A549 (cell line): ENCODE measurements at regions not wholly inside any gene's neighbourhood (a gene's known extent, or its start where the extent isn't known, plus 50 kb on each side); places are given as distances from the start of the nearest gene placed in this dataset.

Experiments used
- ATAC-seq, 2 experiments: fragments of 200-7000 bp in 1 of 2; fragments of >200 bp in 1 of 2; cut with Nextera tagmentation in 1 of 2; cut with Tn5 transposase in 1 of 2; 3 replicates each; pipeline versions ENCODE4 v1.8.0 to v1.9.1; 2018 to 2020; ENCODE audit warnings: mild to moderate bottlenecking in 1 of 2, moderate library complexity in 1 of 2
- CTCF ChIA-PET: fragments of 300-600 bp; sonication (Branson Sonifier 250); formaldehyde crosslinking; extraction: SDS; loops from one replicate; lab custom pipeline; 2021; ENCODE audit warnings: antibody characterized with exemption, inconsistent platforms; lab: Yijun Ruan, JAX
- POLR2A ChIA-PET: fragments of 350-600 bp; formaldehyde crosslinking; extraction: SDS; loops from one replicate; lab custom pipeline; 2021; ENCODE audit warnings: antibody characterized with exemption, inconsistent platforms; lab: Yijun Ruan, JAX
- DNase-seq, 2 experiments: peaks; one replicate each; pipeline versions ENCODE4 v3.0.0 to v3.0.0-alpha.2; 2011 to 2016; ENCODE audit warnings: low read depth in 1 of 2, low spot score in 1 of 2
- FAIRE-seq: peaks from 2 replicates; lab custom pipeline; 2011; peaks lifted over from hg19 to GRCh38; lab: Jason Lieb, UNC
- H3K27ac ChIP-seq, 2 experiments: fragments of >200 bp; sonication (Bioruptor Twin); formaldehyde crosslinking; 3 replicates each; pipeline ENCODE4 v1.5.1; 2016 to 2017
- H3K4me1 ChIP-seq: fragments of >200 bp; sonication (Bioruptor Twin); formaldehyde crosslinking; 3 replicates; pipeline ENCODE4 v1.6.1; 2016
- H3K4me2 ChIP-seq: fragments of >200 bp; sonication (Bioruptor Twin); formaldehyde crosslinking; 3 replicates; pipeline ENCODE4 v1.6.1; 2016
- H3K4me3 ChIP-seq: fragments of >200 bp; sonication (Bioruptor Twin); formaldehyde crosslinking; 3 replicates; pipeline ENCODE4 v1.5.1; 2016
- H3K9me3 ChIP-seq: fragments of >200 bp; sonication (Bioruptor Twin); formaldehyde crosslinking; 3 replicates; pipeline ENCODE4 v1.6.1; 2016
- BCL3 ChIP-seq: fragments of >200 bp; sonication (Bioruptor Twin); formaldehyde crosslinking; IDR thresholded peaks from 3 replicates; pipeline ENCODE4 v1.6.1; 2016
- BHLHE40 ChIP-seq: IDR thresholded peaks from 2 replicates; pipeline ENCODE4 v1.6.1; 2012; ENCODE audit warnings: low read depth, low read length, inconsistent platforms
- CBX2 ChIP-seq: fragments of 200-600 bp; sonication (generic); IDR thresholded peaks from 2 replicates; pipeline ENCODE4 v1.6.1; 2016; ENCODE audit warnings: low read depth, mild to moderate bottlenecking, borderline replicate concordance
- CBX8 ChIP-seq: fragments of 200-600 bp; sonication (generic); IDR thresholded peaks from 2 replicates; pipeline ENCODE4 v1.6.1; 2016
- CHD4 ChIP-seq: fragments of 200-600 bp; sonication (generic); IDR thresholded peaks from 2 replicates; pipeline ENCODE4 v1.6.1; 2016; ENCODE audit warnings: antibody characterized with exemption, mild to moderate bottlenecking, borderline replicate concordance
- ELK1 ChIP-seq: fragments of 150-350 bp; IDR thresholded peaks from 2 replicates; pipeline ENCODE4 v1.6.1; 2014; ENCODE audit warnings: low read depth, mild to moderate bottlenecking, low read length
- FOXS1 ChIP-seq: fragments of 250-450 bp; sonication (Bioruptor Pico); IDR thresholded peaks from 2 replicates; pipeline ENCODE4 v1.5.0; 2020; ENCODE audit warnings: mild to moderate bottlenecking, moderate library complexity
- GATA3 ChIP-seq: IDR thresholded peaks from 2 replicates; pipeline ENCODE4 v1.6.1; 2012; ENCODE audit warnings: borderline replicate concordance
- HEYL ChIP-seq: fragments of 250-450 bp; sonication (Bioruptor Pico); IDR thresholded peaks from 2 replicates; pipeline ENCODE4 v1.8.0; 2021; ENCODE audit warnings: mild to moderate bottlenecking, moderate library complexity
- HOXB5 ChIP-seq: fragments of 250-450 bp; sonication (Bioruptor Pico); IDR thresholded peaks from 2 replicates; pipeline ENCODE4 v1.5.0; 2020; ENCODE audit warnings: mild to moderate bottlenecking, moderate library complexity
- KDM1A ChIP-seq: fragments of 200-600 bp; sonication (generic); IDR thresholded peaks from 2 replicates; pipeline ENCODE4 v1.6.1; 2016; ENCODE audit warnings: low read depth, mild to moderate bottlenecking
- KDM5A ChIP-seq: fragments of 200-600 bp; sonication (generic); IDR thresholded peaks from 2 replicates; pipeline ENCODE4 v1.6.1; 2016; ENCODE audit warnings: antibody characterized with exemption, mild to moderate bottlenecking
- MAFK ChIP-seq: fragments of 450-650 bp; IDR thresholded peaks from 2 replicates; pipeline ENCODE4 v1.6.1; 2014; ENCODE audit not compliant: partially characterized antibody
- MYC ChIP-seq: IDR thresholded peaks from 2 replicates; pipeline ENCODE4 v1.6.1; 2012; ENCODE audit warnings: mild to moderate bottlenecking, inconsistent platforms, low read length, improper control_type of control experiment, borderline replicate concordance
- NFE2L2 ChIP-seq: fragments of 150-350 bp; conservative IDR thresholded peaks from 2 replicates; pipeline ENCODE4 v1.6.1; 2014; ENCODE audit warnings: low read length
- NPAS2 ChIP-seq: fragments of 250-450 bp; sonication (Bioruptor Pico); IDR thresholded peaks from 2 replicates; pipeline ENCODE4 v1.8.0; 2022; ENCODE audit warnings: mild to moderate bottlenecking, moderate library complexity, borderline replicate concordance
- NR3C1 ChIP-seq: fragments of >200 bp; sonication (Bioruptor Twin); formaldehyde crosslinking; IDR thresholded peaks from 3 replicates; pipeline ENCODE4 v1.6.1; 2017
- POLR2A ChIP-seq: IDR thresholded peaks from 2 replicates; pipeline ENCODE4 v1.6.1; 2012; ENCODE audit warnings: mild to moderate bottlenecking, low read length
- POLR2AphosphoS2 ChIP-seq: conservative IDR thresholded peaks from 2 replicates; pipeline ENCODE4 v1.6.1; 2012; ENCODE audit warnings: low read length, improper control_type of control experiment, inconsistent platforms
- RAD21 ChIP-seq, 2 experiments: fragments of >200 bp in 1 of 2; sonication (Bioruptor Twin) in 1 of 2; formaldehyde crosslinking in 1 of 2; IDR thresholded peaks in 1 of 2; conservative IDR thresholded peaks in 1 of 2; 2 replicates in 1 of 2; 3 replicates in 1 of 2; pipeline ENCODE4 v1.6.1; 2012 to 2018; ENCODE audit warnings: inconsistent platforms in 1 of 2
- RCOR1 ChIP-seq: fragments of 150-350 bp; IDR thresholded peaks from 2 replicates; pipeline ENCODE4 v1.6.1; 2014; ENCODE audit warnings: antibody characterized with exemption, low read length, low read depth
- RNF2 ChIP-seq: fragments of 200-600 bp; sonication (generic); IDR thresholded peaks from 2 replicates; pipeline ENCODE4 v1.6.1; 2016; ENCODE audit warnings: low read depth, mild to moderate bottlenecking, antibody characterized with exemption, moderate library complexity, borderline replicate concordance
- SMC3 ChIP-seq: fragments of >200 bp; sonication (Bioruptor Twin); formaldehyde crosslinking; IDR thresholded peaks from 3 replicates; pipeline ENCODE4 v1.6.1; 2018; ENCODE audit warnings: inconsistent platforms
- SREBF2 ChIP-seq: fragments of 450-650 bp; IDR thresholded peaks from 2 replicates; pipeline ENCODE4 v1.6.1; 2014; ENCODE audit warnings: mild to moderate bottlenecking, moderate library complexity
- TFCP2L1 ChIP-seq: fragments of 250-450 bp; sonication (Bioruptor Pico); IDR thresholded peaks from 2 replicates; pipeline ENCODE4 v1.5.0; 2021; ENCODE audit warnings: mild to moderate bottlenecking
- ZFP36 ChIP-seq: fragments of 450-650 bp; IDR thresholded peaks from 2 replicates; pipeline ENCODE4 v1.6.1; 2014; ENCODE audit warnings: borderline replicate concordance; ENCODE audit not compliant: partially characterized antibody
- ZNF302 ChIP-seq: fragments of 250-450 bp; sonication (Bioruptor Pico); IDR thresholded peaks from 2 replicates; pipeline ENCODE4 v1.9.0; 2021; ENCODE audit warnings: inconsistent platforms, mild to moderate bottlenecking, moderate library complexity
- WGBS: methylation state at CpG from one replicate; pipeline ENCODE4 v1.1.6; 2017; ENCODE audit errors: missing lambda C conversion rate; 5-methylcytosine and 5-hydroxymethylcytosine counted together
- TF ChIP-seq, protein P1 (sequence below): fragments of >200 bp; sonication (Bioruptor Twin); formaldehyde crosslinking; IDR thresholded peaks from 2 replicates; pipeline ENCODE4 v1.6.1; 2016

- CTCF ChIA-PET: no interaction called here
- no peak overlapping the region for H3K4me3 ChIP-seq
- 5% methylated on average over 3 of the region's 5 CpGs for WGBS
- ATAC-seq: no peak
- no peak for TF ChIP-seq HEYL (CRISPR knock-in tag)
- TF ChIP-seq NFE2L2: no peak
- no peak for TF ChIP-seq MAFK
- TF ChIP-seq ZFP36: no peak
- no peak for TF ChIP-seq CBX8
- no peak for TF ChIP-seq KDM1A
- TF ChIP-seq BHLHE40: no peak
- no peak for TF ChIP-seq POLR2A
- no peak for TF ChIP-seq RAD21 (conservative IDR thresholded peaks at IDR 0.05 in 1 of 2, IDR thresholded peaks at IDR 0.05 in 1 of 2)
- no peak for TF ChIP-seq SREBF2
- TF ChIP-seq HOXB5 (CRISPR knock-in tag): no peak
- TF ChIP-seq GATA3: no peak
- no peak for TF ChIP-seq FOXS1 (CRISPR knock-in tag)
- no peak for TF ChIP-seq RNF2
- no peak for TF ChIP-seq MYC
- TF ChIP-seq NPAS2 (CRISPR knock-in tag): no peak
- no peak for TF ChIP-seq BCL3
- no peak for TF ChIP-seq RCOR1
- no peak for TF ChIP-seq ZNF302 (CRISPR knock-in tag)
- TF ChIP-seq CHD4: no peak
- TF ChIP-seq, all 56 proteins: peak for 0
- Histone ChIP-seq H3K4me1 (no peaks in the 10 kb centered on the region), H3K4me2 (no peak overlapping the region), H3K9me3 (peaks cover 4% of the 10 kb centered on the region; the same call in 1 of the 3 replicates), H3K27ac (no peak overlapping the region)
- DNase-seq (no peak), FAIRE-seq (no peak)
- POLR2A ChIA-PET: no interaction called here
Measured at GRCh38 chr15:93811305-93811704, 420.1 kb upstream of the MCTP2 start.

GRCh38 chr15:93809516-93809915 lies 421.8 kb upstream of the MCTP2 start:
- ATAC-seq: no peak
- Histone ChIP-seq H3K4me3 (no peak overlapping the region), H3K4me1 (no peaks in the 10 kb centered on the region), H3K4me2 (no peak overlapping the region), H3K9me3 (peaks cover 4% of the 10 kb centered on the region; the same call in 1 of the 3 replicates), H3K27ac (no peak overlapping the region)
- TF ChIP-seq SMC3: no peak
- no peak for TF ChIP-seq NR3C1
- no peak for TF ChIP-seq POLR2AphosphoS2
- TF ChIP-seq, protein P1, sequence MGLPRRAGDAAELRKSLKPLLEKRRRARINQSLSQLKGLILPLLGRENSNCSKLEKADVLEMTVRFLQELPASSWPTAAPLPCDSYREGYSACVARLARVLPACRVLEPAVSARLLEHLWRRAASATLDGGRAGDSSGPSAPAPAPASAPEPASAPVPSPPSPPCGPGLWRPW: no peak
- no peak for TF ChIP-seq CBX2
- TF ChIP-seq TFCP2L1 (CRISPR knock-in tag): no peak
- TF ChIP-seq KDM5A: no peak
- TF ChIP-seq GATA3: no peak
- no peak for TF ChIP-seq NFE2L2
- no peak for TF ChIP-seq CHD4
- TF ChIP-seq ELK1: no peak
- WGBS: 2% methylated on average over 3 of the region's 3 CpGs
- ChIA-PET POLR2A (no interaction called here), CTCF (no interaction called here)
- no peak for FAIRE-seq
- DNase-seq: no peak
